GM19438 (cell line): ENCODE measurements at regions not wholly inside any gene's neighbourhood (a gene's known extent, or its start where the extent isn't known, plus 50 kb on each side); places are given as distances from the start of the nearest gene placed in this dataset.

Source experiments
- ATAC-seq: cut with Tn5 transposase; IDR thresholded peaks from one replicate; pipeline ENCODE4 v1.9.1; 2021; ENCODE audit warnings: low read depth; ENCODE audit not compliant: unreplicated experiment

GRCh38 chr3:81439108-81439507, 322.3 kb downstream of the GBE1 start:
- ATAC-seq, result no peak

GRCh38 chr3:81437683-81438082, 323.8 kb downstream of the GBE1 start:
- ATAC-seq, result no peak

GRCh38 chr3:81436182-81436581, 325.3 kb downstream of the GBE1 start:
- no peak for ATAC-seq

GRCh38 chr3:81435050-81435449, 326.4 kb downstream of the GBE1 start:
- ATAC-seq, result no peak

- ATAC-seq, result no peak
Measured at GRCh38 chr3:81434161-81434560, 327.3 kb downstream of the GBE1 start.

GRCh38 chr3:81433675-81434074, 327.8 kb downstream of the GBE1 start:
- no peak for ATAC-seq

GRCh38 chr3:81432456-81432855, 329.0 kb downstream of the GBE1 start:
- ATAC-seq, result no peak

GRCh38 chr3:81426826-81427577, 334.4 kb downstream of the GBE1 start:
- ATAC-seq, result no peak

- no peak for ATAC-seq
Measured at GRCh38 chr3:81425198-81425868, 336.1 kb downstream of the GBE1 start.

GRCh38 chr3:81419228-81419627, 342.2 kb downstream of the GBE1 start:
- no peak for ATAC-seq

GRCh38 chr3:81416812-81417211, 344.6 kb downstream of the GBE1 start:
- no peak for ATAC-seq

- ATAC-seq, result no peak
Measured at GRCh38 chr3:81406318-81406717, 355.1 kb downstream of the GBE1 start.

GRCh38 chr3:81395739-81396513, 365.5 kb downstream of the GBE1 start:
- no peak for ATAC-seq

GRCh38 chr3:81394651-81395524, 366.6 kb downstream of the GBE1 start:
- ATAC-seq, result no peak

GRCh38 chr3:81393251-81393650, 368.2 kb downstream of the GBE1 start:
- no peak for ATAC-seq

- ATAC-seq, result no peak
Measured at GRCh38 chr3:81390796-81391195, 370.6 kb downstream of the GBE1 start.

GRCh38 chr3:81388191-81388590, 373.3 kb downstream of the GBE1 start:
- ATAC-seq, result no peak

- no peak for ATAC-seq
Measured at GRCh38 chr3:81382470-81382869, 379.0 kb downstream of the GBE1 start.

- ATAC-seq, result no peak
Measured at GRCh38 chr3:81380234-81380633, 381.2 kb downstream of the GBE1 start.

- ATAC-seq, result no peak
Measured at GRCh38 chr3:81378552-81379293, 382.7 kb downstream of the GBE1 start.
